Heart left ventricle (tissue), 16 donors: ENCODE measurements at regions not wholly inside any gene's neighbourhood (a gene's known extent, or its start where the extent isn't known, plus 50 kb on each side); places are given as distances from the start of the nearest gene placed in this dataset.

Source experiments
- ATAC-seq, 4 donors: fragments of 200-7000 bp; cut with Tn5 transposase; one replicate each; pipeline ENCODE4 v1.9.1; 2020 to 2022; ENCODE audit warnings: moderate library complexity in 4 of 4, mild to moderate bottlenecking in 3 of 4, moderate number of reproducible peaks in 1 of 4
- DNase-seq, 5 donors: peaks; one replicate each; pipeline ENCODE4 v3.0.0-alpha.2; 2020
- H3K27ac ChIP-seq, 12 donors: fragments of 200-600 bp; sonication (generic) in 4 of 12; one replicate each; pipeline versions ENCODE4 v1.5.0 to v1.8.0; 2016 to 2022; ENCODE audit warnings: mild to moderate bottlenecking in 2 of 12
- H3K27me3 ChIP-seq, 9 donors: fragments of 200-600 bp; sonication (generic) in 2 of 9; one replicate each; pipeline versions ENCODE4 v1.5.1 to v1.8.0; 2016 to 2022; ENCODE audit warnings: mild to moderate bottlenecking in 3 of 9
- H3K36me3 ChIP-seq, 9 donors: fragments of 200-600 bp; sonication (generic) in 2 of 9; one replicate each; pipeline versions ENCODE4 v1.5.0 to v1.8.0; 2018 to 2022; ENCODE audit warnings: mild to moderate bottlenecking in 2 of 9
- H3K4me1 ChIP-seq, 12 donors: fragments of 200-600 bp; sonication (generic) in 4 of 12; one replicate each; pipeline versions ENCODE4 v1.5.0 to v1.8.0; 2016 to 2022; ENCODE audit warnings: mild to moderate bottlenecking in 3 of 12
- H3K4me3 ChIP-seq, 12 donors: fragments of 200-600 bp; sonication (generic) in 4 of 12; one replicate each; pipeline versions ENCODE4 v1.5.0 to v1.8.0; 2017 to 2022; ENCODE audit warnings: mild to moderate bottlenecking in 9 of 12, moderate library complexity in 4 of 12
- H3K9me3 ChIP-seq, 12 donors: fragments of 200-600 bp; sonication (generic) in 4 of 12; one replicate each; pipeline versions ENCODE4 v1.5.0 to v1.8.0; 2016 to 2022; ENCODE audit warnings: mild to moderate bottlenecking in 1 of 12
- CTCF ChIP-seq, 12 donors: fragments of 200-600 bp; sonication (generic) in 4 of 12; IDR thresholded peaks; one replicate each; pipeline versions ENCODE4 v1.5.0 to v1.8.0; 2018 to 2022; ENCODE audit warnings: antibody characterized with exemption in 12 of 12, mild to moderate bottlenecking in 5 of 12
- POLR2A ChIP-seq, 2 donors: fragments of 450-650 bp; IDR thresholded peaks; one replicate each; pipeline ENCODE4 v1.6.1; 2017; ENCODE audit warnings: antibody characterized with exemption in 2 of 2, mild to moderate bottlenecking in 2 of 2, moderate library complexity in 2 of 2
- WGBS, 4 donors: extraction: QIAGEN DNeasy Blood & Tissue Kit in 2 of 4; methylation state at CpG; one replicate each; pipeline versions ENCODE4 v1.1.5 to v1.1.7; 2013 to 2018; 5-methylcytosine and 5-hydroxymethylcytosine counted together
- intact Hi-C, 10 donors: fragments of 100-400 bp; cut with DNase I; formaldehyde crosslinking; loops; one replicate each; pipeline versions ENCODE4 v1.11.1 to v1.14.2; 2022
- donor health status: ischemic (EF 13 %, LVEDD 7.1; RV severe dilation, severe dysfunction).
- donor health status: healthy with polysubstance abuse.
- donor health status: DM: no; HTN: yes; CAD: no.
- donor health status: DM: no; HTN: no; CAD: no.
- donor health status: ischemic (EF 25% LVEDD 6.9; RV normal size, moderate dysfunction).
- donor health status: ischemic (EF 25% LVEDD 5.7; RV mildly dilated, moderate dysfunction).
- donor health status: healthy.
- donor health status: DM: yes; HTN: yes; CAD: no.
- donor health status: ischemic (EF 35%, LVEDD 5.7; RV mildly dilated, moderate dysfunction).
- donor health status: nonischemic (EF 11% LVEDD 7.7; RV severe dilation, severe dysfunction).
- donor health status: DM: yes; HTN: yes; CAD: no.
- donor health status: PGD.
- donor health status: ischemic (EF 29% LVEDD 5.4; RV normal size, mild dysfunction).
- donor health status: nonischemic (EF 23%, LVEDD 6.1; RV moderate dilation, normal function).

GRCh38 chr9:79501546-79501945 is 70.2 kb upstream of the TLE4 start:
- Histone ChIP-seq H3K27ac (no peak overlapping the region), H3K36me3 (no peaks in the 10 kb centered on the region), H3K27me3 (no peaks in the 10 kb centered on the region), H3K9me3 (no peaks in the 10 kb centered on the region), H3K4me3 (no peak overlapping the region), H3K4me1 (no peaks in the 10 kb centered on the region)
- 87 to 93% (median 90%) methylated on average over 2 of the region's 2 CpGs for WGBS, 4 donors
- TF ChIP-seq POLR2A (IDR thresholded peaks at IDR 0.05) (no peak), CTCF (IDR thresholded peaks at IDR 0.05) (no peak)
- ATAC-seq: no peak
- DNase-seq: no peak
- intact Hi-C loops: no loop called here

- 76 to 87% (median 79%) methylated on average over 4 of the region's 4 CpGs for WGBS, 4 donors
- no peaks in the 10 kb centered on the region for H3K27me3 ChIP-seq
- intact Hi-C loops: no loop called here
- DNase-seq (no peak), ATAC-seq (no peak)
- no peak overlapping the region for H3K4me3 ChIP-seq
- TF ChIP-seq CTCF (IDR thresholded peaks at IDR 0.05) (no peak), POLR2A (IDR thresholded peaks at IDR 0.05) (no peak)
- no peak overlapping the region for H3K27ac ChIP-seq
- no peaks in the 10 kb centered on the region for H3K36me3 ChIP-seq
- H3K4me1 ChIP-seq: no peaks in the 10 kb centered on the region
- no peaks in the 10 kb centered on the region for H3K9me3 ChIP-seq
Measured at GRCh38 chr9:79507801-79508200, 64.0 kb upstream of the TLE4 start.

GRCh38 chr9:79512251-79512650 is 59.5 kb upstream of the TLE4 start:
- TF ChIP-seq CTCF (IDR thresholded peaks at IDR 0.05) (no peak), POLR2A (IDR thresholded peaks at IDR 0.05) (no peak)
- no peak for DNase-seq
- Histone ChIP-seq H3K27me3 (no peaks in the 10 kb centered on the region), H3K27ac (no peak overlapping the region), H3K4me1 (no peaks in the 10 kb centered on the region), H3K9me3 (no peaks in the 10 kb centered on the region), H3K36me3 (no peaks in the 10 kb centered on the region), H3K4me3 (no peak overlapping the region)
- intact Hi-C loops: no loop called here
- ATAC-seq: no peak
- WGBS, 4 donors: 71 to 92% (median 85%) methylated on average over 4 of the region's 4 CpGs
